ENCODE measurements at regions not wholly inside any gene's neighbourhood (a gene's known extent, or its start where the extent isn't known, plus 50 kb on each side); places are given as distances from the start of the nearest gene placed in this dataset.

DNA sequence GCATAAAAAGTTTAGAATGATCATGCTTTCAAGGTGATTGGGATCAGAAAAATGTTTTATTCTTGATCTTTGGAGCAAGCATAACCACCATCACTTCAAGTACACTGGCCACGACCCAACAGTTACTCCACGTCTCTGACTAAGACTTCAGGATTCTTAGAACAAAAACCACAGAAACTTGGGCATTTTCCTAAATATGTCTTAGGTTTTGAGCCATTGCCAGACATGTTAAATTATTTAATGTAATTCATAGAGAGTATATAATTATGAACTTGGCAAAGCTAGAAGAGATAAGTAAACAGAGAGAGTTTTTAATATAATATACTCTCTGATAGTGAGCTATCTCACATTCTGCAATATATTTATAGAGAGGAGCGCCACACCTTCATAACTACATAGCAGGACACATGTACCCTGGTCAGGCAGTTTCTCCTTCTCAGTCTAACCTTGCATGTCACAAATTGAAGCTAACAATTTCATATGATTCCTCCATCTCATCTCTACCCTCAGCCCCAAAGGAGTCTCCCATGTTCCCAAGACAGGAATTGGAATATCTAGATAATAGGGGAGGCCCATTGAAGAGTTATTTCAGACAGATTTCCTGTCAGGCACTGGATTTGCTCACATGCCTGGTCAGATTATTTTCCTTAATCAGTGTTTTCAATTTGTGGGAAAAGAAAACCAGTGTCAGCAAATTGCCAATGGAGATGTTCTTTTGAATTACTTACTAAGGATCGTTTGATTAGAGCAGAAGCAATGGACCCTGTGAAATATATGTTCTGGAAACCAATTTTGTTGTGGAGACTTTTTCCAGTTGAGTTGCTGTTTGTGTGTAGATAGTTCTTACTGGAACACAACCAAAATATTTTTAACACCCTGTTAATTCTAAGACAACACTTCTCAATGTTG lies 61.7 kb upstream of the GUCY1A1 start:
- Mint-ChIP-seq H3K27me3 (ENCODE audit: unreplicated experiment) (no peaks in the 10 kb centered on the region), H3K36me3 (ENCODE audit: low read depth, unreplicated experiment) (no peaks in the 10 kb centered on the region), H3K4me3 (ENCODE audit: unreplicated experiment) (no peak overlapping the region), H3K9me3 (ENCODE audit: unreplicated experiment) (no peaks in the 10 kb centered on the region), H3K4me1 (ENCODE audit: unreplicated experiment) (no peaks in the 10 kb centered on the region), H3K27ac (ENCODE audit: unreplicated experiment) (no peak overlapping the region)
- DNase-seq (ENCODE audit: low spot score) = no peak
- TF ChIP-seq, protein P1, sequence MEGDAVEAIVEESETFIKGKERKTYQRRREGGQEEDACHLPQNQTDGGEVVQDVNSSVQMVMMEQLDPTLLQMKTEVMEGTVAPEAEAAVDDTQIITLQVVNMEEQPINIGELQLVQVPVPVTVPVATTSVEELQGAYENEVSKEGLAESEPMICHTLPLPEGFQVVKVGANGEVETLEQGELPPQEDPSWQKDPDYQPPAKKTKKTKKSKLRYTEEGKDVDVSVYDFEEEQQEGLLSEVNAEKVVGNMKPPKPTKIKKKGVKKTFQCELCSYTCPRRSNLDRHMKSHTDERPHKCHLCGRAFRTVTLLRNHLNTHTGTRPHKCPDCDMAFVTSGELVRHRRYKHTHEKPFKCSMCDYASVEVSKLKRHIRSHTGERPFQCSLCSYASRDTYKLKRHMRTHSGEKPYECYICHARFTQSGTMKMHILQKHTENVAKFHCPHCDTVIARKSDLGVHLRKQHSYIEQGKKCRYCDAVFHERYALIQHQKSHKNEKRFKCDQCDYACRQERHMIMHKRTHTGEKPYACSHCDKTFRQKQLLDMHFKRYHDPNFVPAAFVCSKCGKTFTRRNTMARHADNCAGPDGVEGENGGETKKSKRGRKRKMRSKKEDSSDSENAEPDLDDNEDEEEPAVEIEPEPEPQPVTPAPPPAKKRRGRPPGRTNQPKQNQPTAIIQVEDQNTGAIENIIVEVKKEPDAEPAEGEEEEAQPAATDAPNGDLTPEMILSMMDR (IDR thresholded peaks at IDR 0.05; ENCODE audit: unreplicated experiment) = no peak

DNA sequence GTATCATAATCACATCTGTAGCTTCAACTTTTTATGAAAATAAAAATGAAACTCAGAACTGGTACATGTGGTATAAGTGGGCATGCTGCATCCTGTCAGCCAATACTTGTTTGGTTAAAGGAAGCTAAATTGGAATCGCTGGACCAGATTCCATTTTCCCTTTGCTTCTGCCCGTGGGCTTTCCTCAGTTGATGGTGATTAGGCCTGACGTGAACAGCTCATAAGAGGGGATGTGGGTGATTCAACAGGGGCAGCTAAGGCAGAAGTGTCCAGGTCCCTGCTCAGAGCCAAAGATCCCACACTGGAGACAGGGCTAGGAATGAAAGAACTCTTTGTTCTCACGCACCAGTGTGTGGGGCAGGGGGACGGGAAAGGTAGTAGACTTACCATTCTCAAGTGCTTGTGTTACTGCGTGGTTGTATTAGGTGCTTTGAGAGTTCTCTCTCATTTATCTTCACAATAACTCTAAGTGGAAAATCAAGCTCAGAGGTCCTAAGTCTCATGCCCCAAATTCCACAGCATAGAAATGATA lies 63.2 kb upstream of the GUCY1A1 start:
- Mint-ChIP-seq H3K4me3 (ENCODE audit: unreplicated experiment) (no peak overlapping the region), H3K27ac (ENCODE audit: unreplicated experiment) (no peak overlapping the region), H3K9me3 (ENCODE audit: unreplicated experiment) (no peaks in the 10 kb centered on the region), H3K27me3 (ENCODE audit: unreplicated experiment) (no peaks in the 10 kb centered on the region), H3K36me3 (ENCODE audit: low read depth, unreplicated experiment) (no peaks in the 10 kb centered on the region), H3K4me1 (ENCODE audit: unreplicated experiment) (no peaks in the 10 kb centered on the region)
- TF ChIP-seq, protein P1 (IDR thresholded peaks at IDR 0.05; ENCODE audit: unreplicated experiment) = no peak
- no peak for DNase-seq (ENCODE audit: low spot score)

DNA sequence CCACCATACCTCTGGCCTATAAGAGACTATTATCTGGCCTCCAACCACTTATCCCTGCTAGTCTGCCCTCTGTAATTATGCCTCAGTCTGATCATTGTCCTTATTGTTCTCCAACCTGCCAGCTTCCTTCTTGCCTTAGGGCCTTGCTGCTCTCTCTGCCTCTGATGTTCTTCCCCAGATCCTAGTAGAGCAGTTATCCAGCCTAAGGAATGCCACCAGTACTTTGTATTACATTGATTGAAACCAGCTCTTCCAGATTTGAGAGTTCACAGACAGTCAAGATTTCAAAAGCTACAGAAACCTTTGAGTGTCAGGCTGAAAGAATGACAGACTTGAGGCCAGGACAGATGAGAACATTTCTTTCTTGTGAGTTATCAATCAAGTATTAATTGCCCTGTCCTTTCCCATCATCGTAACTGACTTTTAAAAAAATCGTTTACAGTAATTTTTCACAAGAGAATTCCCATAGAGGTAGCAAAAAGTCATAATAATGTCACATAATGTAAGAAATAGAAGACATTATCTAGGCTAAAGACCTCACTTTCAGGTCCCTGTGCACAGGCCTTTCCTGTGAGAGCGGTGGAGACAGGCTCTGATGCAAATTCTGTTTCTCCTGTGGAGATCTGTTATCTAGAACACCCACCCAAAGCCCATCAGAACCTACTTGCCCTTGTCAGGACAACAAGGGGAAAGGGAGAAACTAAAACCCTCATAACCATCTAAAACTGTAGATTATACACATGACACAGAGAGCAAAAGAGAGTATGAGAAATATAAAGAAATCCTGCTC lies 64.1 kb upstream of the GUCY1A1 start:
- Mint-ChIP-seq H3K9me3 (ENCODE audit: unreplicated experiment) (no peaks in the 10 kb centered on the region), H3K27ac (ENCODE audit: unreplicated experiment) (no peak overlapping the region), H3K4me3 (ENCODE audit: unreplicated experiment) (no peak overlapping the region), H3K36me3 (ENCODE audit: low read depth, unreplicated experiment) (no peaks in the 10 kb centered on the region), H3K4me1 (ENCODE audit: unreplicated experiment) (no peaks in the 10 kb centered on the region), H3K27me3 (ENCODE audit: unreplicated experiment) (no peaks in the 10 kb centered on the region)
- TF ChIP-seq, protein P1 (IDR thresholded peaks at IDR 0.05; ENCODE audit: unreplicated experiment) = no peak
- no peak for DNase-seq (ENCODE audit: low spot score)

DNA sequence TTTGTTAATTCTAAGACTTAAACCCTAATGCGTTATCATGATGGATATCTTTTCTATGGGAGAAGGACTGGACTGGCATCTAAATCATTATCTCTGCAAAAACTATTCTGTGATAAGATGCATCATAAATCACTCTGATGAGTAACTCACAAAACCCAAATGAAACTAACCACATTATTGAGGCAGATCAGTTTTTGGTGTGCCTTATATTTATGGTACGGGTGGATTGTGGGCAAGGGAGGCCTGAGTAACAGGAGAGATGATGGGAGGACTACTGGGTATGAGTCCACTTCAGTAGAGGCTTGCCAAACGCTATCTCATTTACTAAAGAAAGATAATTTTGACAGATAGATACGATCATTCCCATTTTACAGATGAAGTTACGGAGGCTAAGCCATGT lies 66.4 kb upstream of the GUCY1A1 start:
- no peak overlapping the region for H3K27ac Mint-ChIP-seq (ENCODE audit: unreplicated experiment)
- H3K9me3 Mint-ChIP-seq (ENCODE audit: unreplicated experiment) = no peaks in the 10 kb centered on the region
- no peaks in the 10 kb centered on the region for H3K27me3 Mint-ChIP-seq (ENCODE audit: unreplicated experiment)
- H3K4me3 Mint-ChIP-seq (ENCODE audit: unreplicated experiment) = no peak overlapping the region
- TF ChIP-seq, protein P1 (IDR thresholded peaks at IDR 0.05; ENCODE audit: unreplicated experiment) = no peak
- H3K4me1 Mint-ChIP-seq (ENCODE audit: unreplicated experiment) = no peaks in the 10 kb centered on the region
- H3K36me3 Mint-ChIP-seq (ENCODE audit: low read depth, unreplicated experiment) = no peaks in the 10 kb centered on the region
- DNase-seq (ENCODE audit: low spot score) = no peak
